ENCODE measurements at regions not wholly inside any gene's neighbourhood (a gene's known extent, or its start where the extent isn't known, plus 50 kb on each side); places are given as distances from the start of the nearest gene placed in this dataset.

DNA sequence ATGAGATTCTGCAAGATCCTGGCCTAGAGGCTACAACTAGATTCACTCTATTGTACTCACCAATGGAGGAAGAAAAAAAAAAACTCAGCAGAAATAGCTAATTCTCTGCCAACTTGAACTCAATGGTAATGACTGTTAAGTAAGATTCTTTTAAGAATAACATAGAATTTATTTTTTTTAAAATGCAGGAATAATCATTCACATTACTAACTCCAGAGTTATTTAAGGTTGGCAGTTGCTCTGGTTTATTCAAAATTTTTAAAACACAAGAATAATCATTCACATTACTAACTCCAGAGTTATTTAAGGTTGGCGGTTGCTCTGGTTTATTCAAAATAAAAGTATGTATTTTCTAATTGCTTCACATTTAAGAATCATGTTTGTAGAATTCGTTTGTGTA lies 1071.9 kb downstream of the IGSF11 start:
- no peak for TF ChIP-seq MYC (IDR thresholded peaks at IDR 0.05; ENCODE audit: low read depth, low read length)
- TF ChIP-seq, protein P1, sequence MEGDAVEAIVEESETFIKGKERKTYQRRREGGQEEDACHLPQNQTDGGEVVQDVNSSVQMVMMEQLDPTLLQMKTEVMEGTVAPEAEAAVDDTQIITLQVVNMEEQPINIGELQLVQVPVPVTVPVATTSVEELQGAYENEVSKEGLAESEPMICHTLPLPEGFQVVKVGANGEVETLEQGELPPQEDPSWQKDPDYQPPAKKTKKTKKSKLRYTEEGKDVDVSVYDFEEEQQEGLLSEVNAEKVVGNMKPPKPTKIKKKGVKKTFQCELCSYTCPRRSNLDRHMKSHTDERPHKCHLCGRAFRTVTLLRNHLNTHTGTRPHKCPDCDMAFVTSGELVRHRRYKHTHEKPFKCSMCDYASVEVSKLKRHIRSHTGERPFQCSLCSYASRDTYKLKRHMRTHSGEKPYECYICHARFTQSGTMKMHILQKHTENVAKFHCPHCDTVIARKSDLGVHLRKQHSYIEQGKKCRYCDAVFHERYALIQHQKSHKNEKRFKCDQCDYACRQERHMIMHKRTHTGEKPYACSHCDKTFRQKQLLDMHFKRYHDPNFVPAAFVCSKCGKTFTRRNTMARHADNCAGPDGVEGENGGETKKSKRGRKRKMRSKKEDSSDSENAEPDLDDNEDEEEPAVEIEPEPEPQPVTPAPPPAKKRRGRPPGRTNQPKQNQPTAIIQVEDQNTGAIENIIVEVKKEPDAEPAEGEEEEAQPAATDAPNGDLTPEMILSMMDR (IDR thresholded peaks at IDR 0.05; ENCODE audit: low read depth, low read length): no peak
- TF ChIP-seq POLR2A (IDR thresholded peaks at IDR 0.05; ENCODE audit: extremely low read depth, insufficient read length): no peak
- TF ChIP-seq, protein P2, sequence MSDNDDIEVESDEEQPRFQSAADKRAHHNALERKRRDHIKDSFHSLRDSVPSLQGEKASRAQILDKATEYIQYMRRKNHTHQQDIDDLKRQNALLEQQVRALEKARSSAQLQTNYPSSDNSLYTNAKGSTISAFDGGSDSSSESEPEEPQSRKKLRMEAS (IDR thresholded peaks at IDR 0.05; ENCODE audit: low read depth, low read length): no peak
- DNase-seq (ENCODE audit: low read depth): no peak
- no peak overlapping the region for H3K4me3 ChIP-seq (ENCODE audit: low read depth, low read length)

DNA sequence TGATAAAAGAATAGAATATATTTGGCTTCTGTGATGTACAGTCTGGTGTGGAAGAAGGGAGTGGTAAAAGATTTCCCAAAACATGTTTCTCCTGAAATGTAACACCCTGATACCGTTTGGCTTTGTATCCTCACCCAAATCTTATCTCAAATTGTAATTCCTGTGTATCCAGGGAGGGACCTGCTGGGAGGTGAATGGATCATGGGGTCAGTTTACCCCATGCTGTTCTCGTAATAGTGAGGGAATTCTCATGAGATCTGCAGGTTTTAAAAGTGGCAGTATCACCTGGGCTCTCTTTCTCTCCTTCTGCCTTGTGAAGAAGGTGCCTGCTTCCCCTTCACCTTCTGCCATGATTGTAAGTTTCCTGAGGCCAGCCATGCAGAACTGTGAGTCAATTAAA lies 1070.8 kb downstream of the IGSF11 start:
- TF ChIP-seq, protein P2 (IDR thresholded peaks at IDR 0.05; ENCODE audit: low read depth, low read length): no peak
- no peak for TF ChIP-seq MYC (IDR thresholded peaks at IDR 0.05; ENCODE audit: low read depth, low read length)
- no peak for TF ChIP-seq POLR2A (IDR thresholded peaks at IDR 0.05; ENCODE audit: extremely low read depth, insufficient read length)
- TF ChIP-seq, protein P1 (IDR thresholded peaks at IDR 0.05; ENCODE audit: low read depth, low read length): no peak
- no peak overlapping the region for H3K4me3 ChIP-seq (ENCODE audit: low read depth, low read length)
- no peak for DNase-seq (ENCODE audit: low read depth)

DNA sequence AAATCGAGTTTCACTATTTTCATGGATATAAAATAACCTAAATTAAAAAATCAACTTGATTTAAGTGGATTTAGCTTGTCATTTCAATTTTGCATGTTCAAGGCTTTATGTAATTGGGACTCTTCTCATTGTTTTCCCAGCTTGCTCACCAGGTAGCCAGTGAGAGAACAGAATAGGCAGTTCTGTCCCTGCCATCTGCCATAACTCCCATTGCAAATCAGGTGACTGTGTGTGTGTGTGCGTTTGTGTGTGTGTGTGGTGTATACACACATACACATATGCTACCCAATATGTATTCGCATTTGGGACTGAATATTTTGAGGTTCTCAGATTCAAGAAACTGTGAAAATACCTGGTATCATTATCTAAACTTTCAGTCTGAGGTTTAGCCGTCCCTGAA lies 1069.8 kb downstream of the IGSF11 start:
- TF ChIP-seq MYC (IDR thresholded peaks at IDR 0.05; ENCODE audit: low read depth, low read length) (no peak), POLR2A (IDR thresholded peaks at IDR 0.05; ENCODE audit: extremely low read depth, insufficient read length) (no peak)
- TF ChIP-seq, protein P1 (IDR thresholded peaks at IDR 0.05; ENCODE audit: low read depth, low read length): no peak
- TF ChIP-seq, protein P2 (IDR thresholded peaks at IDR 0.05; ENCODE audit: low read depth, low read length): no peak
- no peak overlapping the region for H3K4me3 ChIP-seq (ENCODE audit: low read depth, low read length)
- DNase-seq (ENCODE audit: low read depth): no peak

DNA sequence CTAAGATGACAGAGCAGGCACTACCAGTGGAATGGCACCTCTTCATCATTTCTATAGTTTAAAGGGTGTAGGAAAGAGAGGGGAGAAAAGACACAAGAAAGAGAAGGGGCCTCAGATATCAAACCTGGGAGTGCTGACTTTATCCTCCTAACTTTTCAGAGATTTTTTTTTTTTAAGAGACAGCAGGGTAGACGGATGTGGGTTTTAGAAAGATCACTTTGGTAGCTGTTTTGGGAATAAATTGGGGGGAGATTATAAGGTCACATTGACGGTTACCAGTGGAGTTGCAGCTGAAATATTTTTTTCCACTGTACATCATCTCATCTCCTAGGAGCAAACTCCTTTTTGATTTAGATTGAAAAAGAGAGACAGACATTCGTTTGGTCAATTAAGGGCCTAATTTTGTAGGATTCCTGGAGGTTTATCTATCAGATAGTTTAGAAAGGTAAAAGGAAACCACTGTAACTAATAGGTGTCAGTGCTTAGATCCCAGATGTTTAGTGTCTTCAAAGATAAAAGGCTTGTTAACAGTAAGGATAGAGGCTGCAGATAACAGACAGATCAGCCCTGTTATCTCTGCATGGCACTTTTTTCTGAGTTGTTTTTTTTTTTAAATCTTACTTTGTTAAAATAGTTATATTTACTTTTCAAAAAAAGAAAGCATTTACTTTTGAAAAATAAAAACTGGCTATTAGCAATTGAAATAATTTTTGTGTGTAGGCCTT lies 1057.0 kb downstream of the IGSF11 start:
- no peak for TF ChIP-seq POLR2A (IDR thresholded peaks at IDR 0.05; ENCODE audit: extremely low read depth, insufficient read length)
- TF ChIP-seq MYC (IDR thresholded peaks at IDR 0.05; ENCODE audit: low read depth, low read length): no peak
- TF ChIP-seq, protein P1 (IDR thresholded peaks at IDR 0.05; ENCODE audit: low read depth, low read length): no peak
- TF ChIP-seq, protein P2 (IDR thresholded peaks at IDR 0.05; ENCODE audit: low read depth, low read length): no peak
- no peak overlapping the region for H3K4me3 ChIP-seq (ENCODE audit: low read depth, low read length)
- no peak for DNase-seq (ENCODE audit: low read depth)

DNA sequence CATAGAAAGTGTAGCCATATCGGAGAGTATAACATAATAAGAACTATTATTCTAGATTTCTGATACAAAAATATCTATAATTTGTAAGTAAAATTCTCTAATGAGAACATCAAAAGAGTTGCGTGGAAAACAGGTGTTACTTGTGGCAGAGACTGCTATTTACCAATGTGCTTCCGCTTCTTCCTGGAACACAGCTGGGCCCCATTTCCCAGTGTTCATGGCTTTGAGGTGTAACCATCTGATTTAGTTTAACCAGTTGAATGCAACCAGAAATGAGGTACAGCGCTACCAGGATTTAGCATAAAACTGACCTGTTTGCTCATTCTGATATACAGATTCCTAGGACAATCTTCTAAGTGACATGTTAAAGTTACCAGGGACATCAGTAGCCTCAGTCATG lies 1055.2 kb downstream of the IGSF11 start:
- no peak for DNase-seq (ENCODE audit: low read depth)
- TF ChIP-seq MYC (IDR thresholded peaks at IDR 0.05; ENCODE audit: low read depth, low read length): no peak
- TF ChIP-seq, protein P1 (IDR thresholded peaks at IDR 0.05; ENCODE audit: low read depth, low read length): no peak
- TF ChIP-seq POLR2A (IDR thresholded peaks at IDR 0.05; ENCODE audit: extremely low read depth, insufficient read length): no peak
- TF ChIP-seq, protein P2 (IDR thresholded peaks at IDR 0.05; ENCODE audit: low read depth, low read length): no peak
- no peak overlapping the region for H3K4me3 ChIP-seq (ENCODE audit: low read depth, low read length)
